ENCODE measurements at regions not wholly inside any gene's neighbourhood (a gene's known extent, or its start where the extent isn't known, plus 50 kb on each side); places are given as distances from the start of the nearest gene placed in this dataset.

DNA sequence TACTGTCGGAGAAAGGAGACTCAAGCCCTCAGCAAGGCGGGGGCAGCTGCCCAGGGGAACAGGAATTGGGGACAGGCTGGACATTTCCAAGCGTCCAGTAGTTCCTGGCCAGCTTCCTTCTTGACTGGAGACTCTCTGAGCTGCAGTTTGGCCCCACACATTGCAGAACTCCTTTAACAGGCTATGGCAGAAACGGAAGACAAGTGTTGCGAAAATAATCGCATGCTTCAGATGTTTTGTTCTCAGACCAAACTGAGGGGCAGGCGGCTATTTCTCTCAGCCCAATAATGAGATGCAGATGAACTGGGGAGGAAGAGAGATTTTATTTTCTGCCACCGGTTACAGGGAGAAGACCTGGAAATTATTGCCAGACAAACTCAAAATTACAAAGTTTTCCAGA is 88.0 kb upstream of the PFKP start:
- TF ChIP-seq POLR2A (IDR thresholded peaks at IDR 0.05): no peak
- TF ChIP-seq, protein P1, sequence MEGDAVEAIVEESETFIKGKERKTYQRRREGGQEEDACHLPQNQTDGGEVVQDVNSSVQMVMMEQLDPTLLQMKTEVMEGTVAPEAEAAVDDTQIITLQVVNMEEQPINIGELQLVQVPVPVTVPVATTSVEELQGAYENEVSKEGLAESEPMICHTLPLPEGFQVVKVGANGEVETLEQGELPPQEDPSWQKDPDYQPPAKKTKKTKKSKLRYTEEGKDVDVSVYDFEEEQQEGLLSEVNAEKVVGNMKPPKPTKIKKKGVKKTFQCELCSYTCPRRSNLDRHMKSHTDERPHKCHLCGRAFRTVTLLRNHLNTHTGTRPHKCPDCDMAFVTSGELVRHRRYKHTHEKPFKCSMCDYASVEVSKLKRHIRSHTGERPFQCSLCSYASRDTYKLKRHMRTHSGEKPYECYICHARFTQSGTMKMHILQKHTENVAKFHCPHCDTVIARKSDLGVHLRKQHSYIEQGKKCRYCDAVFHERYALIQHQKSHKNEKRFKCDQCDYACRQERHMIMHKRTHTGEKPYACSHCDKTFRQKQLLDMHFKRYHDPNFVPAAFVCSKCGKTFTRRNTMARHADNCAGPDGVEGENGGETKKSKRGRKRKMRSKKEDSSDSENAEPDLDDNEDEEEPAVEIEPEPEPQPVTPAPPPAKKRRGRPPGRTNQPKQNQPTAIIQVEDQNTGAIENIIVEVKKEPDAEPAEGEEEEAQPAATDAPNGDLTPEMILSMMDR (IDR thresholded peaks at IDR 0.05): no peak
